Stomach (tissue), 4 donors: ENCODE measurements at regions not wholly inside any gene's neighbourhood (a gene's known extent, or its start where the extent isn't known, plus 50 kb on each side); places are given as distances from the start of the nearest gene placed in this dataset.

ENCODE experiments used
- CTCF ChIP-seq, 7 experiments: fragments of 450-650 bp in 4 of 7; fragments of 200-600 bp in 3 of 7; sonication (generic) in 3 of 7; IDR thresholded peaks; one replicate each; pipeline ENCODE4 v1.5.1; 2016 to 2019; ENCODE audit warnings: antibody characterized with exemption in 7 of 7, control low read depth in 2 of 7, mild to moderate bottlenecking in 1 of 7
- EP300 ChIP-seq: sonication (generic); formaldehyde crosslinking; IDR thresholded peaks from one replicate; pipeline ENCODE4 v1.6.1; 2017; ENCODE audit warnings: antibody characterized with exemption
- POLR2A ChIP-seq, 4 donors: fragments of 450-650 bp; IDR thresholded peaks; one replicate each; pipeline ENCODE4 v1.6.1; 2016; ENCODE audit warnings: antibody characterized with exemption in 4 of 4, control low read depth in 2 of 4, mild to moderate bottlenecking in 1 of 4, moderate library complexity in 1 of 4

- TF ChIP-seq CTCF (IDR thresholded peaks at IDR 0.05) = no peak
- TF ChIP-seq POLR2A (IDR thresholded peaks at IDR 0.05) = no peak
- TF ChIP-seq EP300 = no peak
Measured at GRCh38 chr1:47693115-47693514, 255.3 kb downstream of the FOXD2 start.
